Spleen (tissue), 7 donors: ENCODE measurements at regions not wholly inside any gene's neighbourhood (a gene's known extent, or its start where the extent isn't known, plus 50 kb on each side); places are given as distances from the start of the nearest gene placed in this dataset.

Experiments used
- CTCF ChIP-seq, 11 experiments: fragments of 200-600 bp in 7 of 11; fragments of 450-650 bp in 4 of 11; sonication (generic) in 4 of 11; IDR thresholded peaks in 8 of 11; conservative IDR thresholded peaks in 3 of 11; 1 replicate in 7 of 11; 2 replicates in 4 of 11; pipeline versions ENCODE4 v1.4.0 to v1.8.0; 2016 to 2021; ENCODE audit warnings: antibody characterized with exemption in 11 of 11, inconsistent platforms in 4 of 11, mild to moderate bottlenecking in 1 of 11
- POLR2A ChIP-seq, 3 donors: fragments of 450-650 bp; IDR thresholded peaks; one replicate each; pipeline ENCODE4 v1.5.1; 2017; ENCODE audit warnings: antibody characterized with exemption in 3 of 3, mild to moderate bottlenecking in 1 of 3
- donor health status: DM: no; HTN: no; CAD: no; lungs with moderate emphysema.
- donor health status: DM: no; HTN: no; CAD: no.
- donor health status: DM: no; HTN: no; CAD: no.

- TF ChIP-seq POLR2A (IDR thresholded peaks at IDR 0.05) (no peak), CTCF (IDR thresholded peaks at IDR 0.05 in 8 of 11, conservative IDR thresholded peaks at IDR 0.05 in 3 of 11) (no peak)
Measured at GRCh38 chr14:99063620-99064225, 208.3 kb downstream of the BCL11B start.
